ENCODE measurements at regions not wholly inside any gene's neighbourhood (a gene's known extent, or its start where the extent isn't known, plus 50 kb on each side); places are given as distances from the start of the nearest gene placed in this dataset.

- H3K9me3 Mint-ChIP-seq: no peaks in the 10 kb centered on the region
- peaks cover 27% of the 10 kb centered on the region for H3K4me1 Mint-ChIP-seq
- DNase-seq (ENCODE audit: low spot score): no peak
- H3K36me3 Mint-ChIP-seq: no peaks in the 10 kb centered on the region
- H3K27ac Mint-ChIP-seq: no peak overlapping the region
- ChIA-PET POLR2A (no interaction called here), CTCF (interaction anchor here (0.8 to 1.2 kb wide), 3 partner anchors 13 to 371 kb away, joined by 3 to 7 read pairs (median 4); no protein-coding TSS in a partner anchor)
- TF ChIP-seq ZNF423 (CRISPR knock-in tag; IDR thresholded peaks at IDR 0.05) (peak; percentile 57; the same call in 1 of the 2 replicates), STAT6 (CRISPR knock-in tag; conservative IDR thresholded peaks at IDR 0.05; ENCODE audit: low read depth) (no peak), MXD4 (CRISPR knock-in tag; IDR thresholded peaks at IDR 0.05; ENCODE audit: borderline replicate concordance) (no peak), ZNF138 (CRISPR knock-in tag; conservative IDR thresholded peaks at IDR 0.05) (no peak)
- H3K4me3 Mint-ChIP-seq: no peak overlapping the region
- H3K27me3 Mint-ChIP-seq (ENCODE audit: low read depth): peaks cover 61% of the 10 kb centered on the region
- peak; percentile 96 for ATAC-seq
Observed at GRCh38 chr4:23979534-23979933, 89.7 kb upstream of the PPARGC1A start.

- CTCF ChIA-PET: interaction anchor here (1.7 to 1.9 kb wide), 2 partner anchors 45 to 441 kb away, joined by 4 read pairs; no protein-coding TSS in a partner anchor
- POLR2A ChIA-PET: no interaction called here
- TF ChIP-seq, protein P1, sequence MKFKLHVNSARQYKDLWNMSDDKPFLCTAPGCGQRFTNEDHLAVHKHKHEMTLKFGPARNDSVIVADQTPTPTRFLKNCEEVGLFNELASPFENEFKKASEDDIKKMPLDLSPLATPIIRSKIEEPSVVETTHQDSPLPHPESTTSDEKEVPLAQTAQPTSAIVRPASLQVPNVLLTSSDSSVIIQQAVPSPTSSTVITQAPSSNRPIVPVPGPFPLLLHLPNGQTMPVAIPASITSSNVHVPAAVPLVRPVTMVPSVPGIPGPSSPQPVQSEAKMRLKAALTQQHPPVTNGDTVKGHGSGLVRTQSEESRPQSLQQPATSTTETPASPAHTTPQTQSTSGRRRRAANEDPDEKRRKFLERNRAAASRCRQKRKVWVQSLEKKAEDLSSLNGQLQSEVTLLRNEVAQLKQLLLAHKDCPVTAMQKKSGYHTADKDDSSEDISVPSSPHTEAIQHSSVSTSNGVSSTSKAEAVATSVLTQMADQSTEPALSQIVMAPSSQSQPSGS (CRISPR knock-in tag; IDR thresholded peaks at IDR 0.05; ENCODE audit: borderline replicate concordance, low read depth): no peak
- no peak overlapping the region for H3K27ac Mint-ChIP-seq
- no peaks in the 10 kb centered on the region for H3K9me3 Mint-ChIP-seq
- no peak for ATAC-seq
- no peak for DNase-seq (ENCODE audit: low spot score)
- H3K36me3 Mint-ChIP-seq: no peaks in the 10 kb centered on the region
- no peak overlapping the region for H3K4me3 Mint-ChIP-seq
- H3K4me1 Mint-ChIP-seq: peaks cover 34% of the 10 kb centered on the region
- H3K27me3 Mint-ChIP-seq (ENCODE audit: low read depth): peaks cover 61% of the 10 kb centered on the region
Observed at GRCh38 chr4:23978002-23978401, 88.2 kb upstream of the PPARGC1A start.

- no peak overlapping the region for H3K4me3 Mint-ChIP-seq
- CTCF ChIA-PET: interaction anchor here (1.7 kb wide), 1 partner anchor 443 kb away, joined by 4 read pairs; no protein-coding TSS in a partner anchor
- TF ChIP-seq KAT7 (CRISPR knock-in tag; IDR thresholded peaks at IDR 0.05; ENCODE audit: borderline replicate concordance) (no peak), CREB1 (CRISPR knock-in tag; IDR thresholded peaks at IDR 0.05) (no peak), E2F1 (CRISPR knock-in tag; IDR thresholded peaks at IDR 0.05) (no peak), SMAD4 (CRISPR knock-in tag; IDR thresholded peaks at IDR 0.05) (no peak), AR (CRISPR knock-in tag; IDR thresholded peaks at IDR 0.05) (no peak), IRF2 (CRISPR knock-in tag; IDR thresholded peaks at IDR 0.05; ENCODE audit: borderline replicate concordance, low read depth) (no peak), ZNF138 (CRISPR knock-in tag; conservative IDR thresholded peaks at IDR 0.05) (no peak), CREM (CRISPR knock-in tag; IDR thresholded peaks at IDR 0.05) (no peak), ZNF416 (CRISPR knock-in tag; IDR thresholded peaks at IDR 0.05) (no peak), ZBTB21 (CRISPR knock-in tag; IDR thresholded peaks at IDR 0.05; ENCODE audit: borderline replicate concordance) (no peak), NFYB (CRISPR knock-in tag; conservative IDR thresholded peaks at IDR 0.05; ENCODE audit: low read depth) (no peak)
- TF ChIP-seq, protein P2, sequence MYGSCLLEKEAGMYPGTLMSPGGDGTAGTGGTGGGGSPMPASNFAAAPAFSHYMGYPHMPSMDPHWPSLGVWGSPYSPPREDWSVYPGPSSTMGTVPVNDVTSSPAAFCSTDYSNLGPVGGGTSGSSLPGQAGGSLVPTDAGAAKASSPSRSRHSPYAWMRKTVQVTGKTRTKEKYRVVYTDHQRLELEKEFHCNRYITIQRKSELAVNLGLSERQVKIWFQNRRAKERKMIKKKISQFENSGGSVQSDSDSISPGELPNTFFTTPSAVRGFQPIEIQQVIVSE (CRISPR knock-in tag; IDR thresholded peaks at IDR 0.05; ENCODE audit: borderline replicate concordance): no peak
- TF ChIP-seq, protein P3, sequence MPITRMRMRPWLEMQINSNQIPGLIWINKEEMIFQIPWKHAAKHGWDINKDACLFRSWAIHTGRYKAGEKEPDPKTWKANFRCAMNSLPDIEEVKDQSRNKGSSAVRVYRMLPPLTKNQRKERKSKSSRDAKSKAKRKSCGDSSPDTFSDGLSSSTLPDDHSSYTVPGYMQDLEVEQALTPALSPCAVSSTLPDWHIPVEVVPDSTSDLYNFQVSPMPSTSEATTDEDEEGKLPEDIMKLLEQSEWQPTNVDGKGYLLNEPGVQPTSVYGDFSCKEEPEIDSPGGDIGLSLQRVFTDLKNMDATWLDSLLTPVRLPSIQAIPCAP (CRISPR knock-in tag; IDR thresholded peaks at IDR 0.05): no peak
- TF ChIP-seq, protein P4, sequence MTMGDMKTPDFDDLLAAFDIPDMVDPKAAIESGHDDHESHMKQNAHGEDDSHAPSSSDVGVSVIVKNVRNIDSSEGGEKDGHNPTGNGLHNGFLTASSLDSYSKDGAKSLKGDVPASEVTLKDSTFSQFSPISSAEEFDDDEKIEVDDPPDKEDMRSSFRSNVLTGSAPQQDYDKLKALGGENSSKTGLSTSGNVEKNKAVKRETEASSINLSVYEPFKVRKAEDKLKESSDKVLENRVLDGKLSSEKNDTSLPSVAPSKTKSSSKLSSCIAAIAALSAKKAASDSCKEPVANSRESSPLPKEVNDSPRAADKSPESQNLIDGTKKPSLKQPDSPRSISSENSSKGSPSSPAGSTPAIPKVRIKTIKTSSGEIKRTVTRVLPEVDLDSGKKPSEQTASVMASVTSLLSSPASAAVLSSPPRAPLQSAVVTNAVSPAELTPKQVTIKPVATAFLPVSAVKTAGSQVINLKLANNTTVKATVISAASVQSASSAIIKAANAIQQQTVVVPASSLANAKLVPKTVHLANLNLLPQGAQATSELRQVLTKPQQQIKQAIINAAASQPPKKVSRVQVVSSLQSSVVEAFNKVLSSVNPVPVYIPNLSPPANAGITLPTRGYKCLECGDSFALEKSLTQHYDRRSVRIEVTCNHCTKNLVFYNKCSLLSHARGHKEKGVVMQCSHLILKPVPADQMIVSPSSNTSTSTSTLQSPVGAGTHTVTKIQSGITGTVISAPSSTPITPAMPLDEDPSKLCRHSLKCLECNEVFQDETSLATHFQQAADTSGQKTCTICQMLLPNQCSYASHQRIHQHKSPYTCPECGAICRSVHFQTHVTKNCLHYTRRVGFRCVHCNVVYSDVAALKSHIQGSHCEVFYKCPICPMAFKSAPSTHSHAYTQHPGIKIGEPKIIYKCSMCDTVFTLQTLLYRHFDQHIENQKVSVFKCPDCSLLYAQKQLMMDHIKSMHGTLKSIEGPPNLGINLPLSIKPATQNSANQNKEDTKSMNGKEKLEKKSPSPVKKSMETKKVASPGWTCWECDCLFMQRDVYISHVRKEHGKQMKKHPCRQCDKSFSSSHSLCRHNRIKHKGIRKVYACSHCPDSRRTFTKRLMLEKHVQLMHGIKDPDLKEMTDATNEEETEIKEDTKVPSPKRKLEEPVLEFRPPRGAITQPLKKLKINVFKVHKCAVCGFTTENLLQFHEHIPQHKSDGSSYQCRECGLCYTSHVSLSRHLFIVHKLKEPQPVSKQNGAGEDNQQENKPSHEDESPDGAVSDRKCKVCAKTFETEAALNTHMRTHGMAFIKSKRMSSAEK (CRISPR knock-in tag; IDR thresholded peaks at IDR 0.05; ENCODE audit: borderline replicate concordance): no peak
Observed at GRCh38 chr4:23976423-23976822, 86.6 kb upstream of the PPARGC1A start.

More at GRCh38 chr4:23976423-23976822, 86.6 kb upstream of the PPARGC1A start:
- Mint-ChIP-seq H3K9me3 (no peaks in the 10 kb centered on the region), H3K36me3 (no peaks in the 10 kb centered on the region), H3K27me3 (ENCODE audit: low read depth) (peaks cover 53% of the 10 kb centered on the region), H3K27ac (no peak overlapping the region), H3K4me1 (peaks cover 40% of the 10 kb centered on the region)
- no peak for DNase-seq (ENCODE audit: low spot score)
- POLR2A ChIA-PET: no interaction called here
- no peak for ATAC-seq
